WTC11 (cell line): ENCODE measurements at regions not wholly inside any gene's neighbourhood (a gene's known extent, or its start where the extent isn't known, plus 50 kb on each side); places are given as distances from the start of the nearest gene placed in this dataset.

ENCODE experiments used
- ATAC-seq: fragments of 200-7000 bp; cut with Tn5 transposase; 2 replicates; pipeline ENCODE4 v1.10.0; 2021; ENCODE audit warnings: mild to moderate bottlenecking, moderate library complexity
- CTCF ChIA-PET: fragments of 300-600 bp; sonication (Branson Sonifier 250); formaldehyde crosslinking; loops from one replicate; lab custom pipeline; 2021; ENCODE audit warnings: antibody characterized with exemption; lab: Charles Lee
- POLR2A ChIA-PET: fragments of 350-600 bp; sonication (Branson Sonifier 250); formaldehyde crosslinking; loops from one replicate; lab custom pipeline; 2021; ENCODE audit warnings: antibody characterized with exemption; lab: Charles Lee
- DNase-seq: peaks from one replicate; pipeline ENCODE4 v3.0.0; 2021; ENCODE audit warnings: low spot score
- H3K27ac Mint-ChIP-seq: 2 replicates; pipeline ENCODE4 v1.8.0; 2021; ENCODE audit warnings: mixed read lengths
- H3K27me3 Mint-ChIP-seq: 2 replicates; pipeline ENCODE4 v1.8.0; 2021; ENCODE audit warnings: low read depth, mild to moderate bottlenecking, moderate library complexity, mixed read lengths
- H3K36me3 Mint-ChIP-seq: 2 replicates; pipeline ENCODE4 v1.8.0; 2021; ENCODE audit warnings: mixed read lengths
- H3K4me1 Mint-ChIP-seq: 2 replicates; pipeline ENCODE4 v1.8.0; 2022; ENCODE audit warnings: mixed read lengths
- H3K4me3 Mint-ChIP-seq: 2 replicates; pipeline ENCODE4 v1.8.0; 2021; ENCODE audit warnings: mild to moderate bottlenecking, moderate library complexity, mixed read lengths
- H3K9me3 Mint-ChIP-seq: 2 replicates; pipeline ENCODE4 v1.8.0; 2021; ENCODE audit warnings: mixed read lengths
- CBFB ChIP-seq: sonication (generic); formaldehyde crosslinking; IDR thresholded peaks from 2 replicates; pipeline ENCODE4 v1.8.1; 2022; ENCODE audit warnings: mild to moderate bottlenecking, low read depth, missing genetic modification reagents
- CREB1 ChIP-seq: sonication (generic); formaldehyde crosslinking; IDR thresholded peaks from 2 replicates; pipeline ENCODE4 v1.8.0; 2023; ENCODE audit warnings: mild to moderate bottlenecking, missing genetic modification reagents
- E2F5 ChIP-seq: sonication (generic); formaldehyde crosslinking; IDR thresholded peaks from 2 replicates; pipeline ENCODE4 v1.8.1; 2022; ENCODE audit warnings: mild to moderate bottlenecking, moderate library complexity, missing genetic modification reagents
- ELF4 ChIP-seq: sonication (generic); formaldehyde crosslinking; IDR thresholded peaks from 2 replicates; pipeline ENCODE4 v1.8.1; 2022; ENCODE audit warnings: low read depth, mild to moderate bottlenecking, moderate library complexity, missing genetic modification reagents
- EMX1 ChIP-seq: fragments of 250-450 bp; sonication (Bioruptor Pico); IDR thresholded peaks from 2 replicates; pipeline ENCODE4 v1.8.0; 2021; ENCODE audit warnings: mild to moderate bottlenecking
- GABPB1 ChIP-seq: sonication (generic); formaldehyde crosslinking; IDR thresholded peaks from 2 replicates; pipeline ENCODE4 v1.8.1; 2023; ENCODE audit warnings: mild to moderate bottlenecking, missing genetic modification reagents
- IRF2 ChIP-seq: sonication (generic); formaldehyde crosslinking; IDR thresholded peaks from 2 replicates; pipeline ENCODE4 v1.8.0; 2022; ENCODE audit warnings: low read depth, missing genetic modification reagents, borderline replicate concordance
- MLX ChIP-seq: sonication (generic); formaldehyde crosslinking; IDR thresholded peaks from 2 replicates; pipeline ENCODE4 v1.8.1; 2023; ENCODE audit warnings: mild to moderate bottlenecking, missing genetic modification reagents, moderate library complexity
- NR3C1 ChIP-seq: sonication (generic); formaldehyde crosslinking; conservative IDR thresholded peaks from 2 replicates; pipeline ENCODE4 v1.8.1; 2023; ENCODE audit warnings: low read depth, mild to moderate bottlenecking, missing genetic modification reagents
- PRDM15 ChIP-seq: sonication (generic); formaldehyde crosslinking; IDR thresholded peaks from 2 replicates; pipeline ENCODE4 v1.8.0; 2022; ENCODE audit warnings: missing genetic modification reagents
- SMAD3 ChIP-seq: sonication (generic); formaldehyde crosslinking; IDR thresholded peaks from 2 replicates; pipeline ENCODE4 v1.8.0; 2022; ENCODE audit warnings: missing genetic modification reagents, mild to moderate bottlenecking, borderline replicate concordance
- SP1 ChIP-seq: sonication (generic); formaldehyde crosslinking; conservative IDR thresholded peaks from 2 replicates; pipeline ENCODE4 v1.8.1; 2022; ENCODE audit warnings: missing genetic modification reagents
- TEAD4 ChIP-seq: sonication (generic); formaldehyde crosslinking; IDR thresholded peaks from 2 replicates; pipeline ENCODE4 v1.8.0; 2022; ENCODE audit warnings: mild to moderate bottlenecking, missing genetic modification reagents
- ZNF219 ChIP-seq: sonication (generic); formaldehyde crosslinking; IDR thresholded peaks from 2 replicates; pipeline ENCODE4 v1.8.0; 2023; ENCODE audit warnings: missing genetic modification reagents, mild to moderate bottlenecking, borderline replicate concordance
- ZNF232 ChIP-seq: sonication (generic); formaldehyde crosslinking; IDR thresholded peaks from 2 replicates; pipeline ENCODE4 v1.8.0; 2022; ENCODE audit warnings: mild to moderate bottlenecking, missing genetic modification reagents
- ZNF512 ChIP-seq: sonication (generic); formaldehyde crosslinking; IDR thresholded peaks from 2 replicates; pipeline ENCODE4 v1.8.1; 2022; ENCODE audit warnings: missing genetic modification reagents, borderline replicate concordance

GRCh38 chr11:43558556-43559127 lies 121.9 kb upstream of the HSD17B12 start:
- H3K9me3 Mint-ChIP-seq = peaks cover 4% of the 10 kb centered on the region; the same call in 1 of the 2 replicates
- no peak overlapping the region for H3K27ac Mint-ChIP-seq
- ChIA-PET CTCF (interaction anchor here (1.2 to 7.7 kb wide), 6 partner anchors 8 to 55 kb away, joined by 5 to 106 read pairs (median 20); no protein-coding TSS in a partner anchor), POLR2A (interaction anchor here (1.3 kb wide), 1 partner anchor 8 kb away, joined by 5 read pairs; no protein-coding TSS in a partner anchor)
- H3K27me3 Mint-ChIP-seq = peaks cover 38% of the 10 kb centered on the region
- DNase-seq (no peak), ATAC-seq (peak; percentile 17)
- peaks cover 51% of the 10 kb centered on the region for H3K4me1 Mint-ChIP-seq
- TF ChIP-seq MLX (CRISPR knock-in tag) (no peak), PRDM15 (CRISPR knock-in tag) (peak; percentile 73)
- peak overlapping the region; percentile 69 for H3K4me3 Mint-ChIP-seq
- no peaks in the 10 kb centered on the region for H3K36me3 Mint-ChIP-seq

DNA sequence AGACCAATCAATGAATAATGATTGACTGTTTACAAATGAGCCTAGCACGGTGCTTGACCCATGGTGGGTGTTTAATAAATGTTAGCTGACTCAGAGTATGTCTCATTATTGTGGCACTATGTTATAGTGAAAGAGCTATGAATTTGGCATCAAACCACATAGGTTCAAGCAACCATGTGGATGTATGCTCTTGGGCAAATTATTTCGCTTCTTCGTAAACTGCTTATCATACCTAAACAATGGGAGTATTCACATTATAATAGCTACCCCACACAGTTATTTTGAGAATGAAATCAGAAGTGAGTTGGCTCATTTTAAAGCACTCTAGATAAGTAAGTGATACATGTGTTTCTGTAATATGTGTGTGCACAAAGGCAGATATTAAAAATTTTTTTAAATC lies 118.7 kb upstream of the HSD17B12 start:
- ATAC-seq (no peak), DNase-seq (no peak)
- ChIA-PET POLR2A (interaction anchor here (0.5 kb wide), 1 partner anchor 192 kb away, joined by 4 read pairs; no protein-coding TSS in a partner anchor), CTCF (interaction anchor here (7.7 to 12.0 kb wide), 2 partner anchors 13 to 57 kb away, joined by 106 to 154 read pairs; no protein-coding TSS in a partner anchor)
- Mint-ChIP-seq H3K27me3 (peaks cover 42% of the 10 kb centered on the region), H3K27ac (no peak overlapping the region), H3K36me3 (no peaks in the 10 kb centered on the region), H3K4me3 (no peak overlapping the region), H3K4me1 (peaks cover 28% of the 10 kb centered on the region), H3K9me3 (peaks cover 4% of the 10 kb centered on the region; the same call in 1 of the 2 replicates)
- TF ChIP-seq IRF2 (CRISPR knock-in tag) (no peak), CREB1 (CRISPR knock-in tag) (no peak), CBFB (no peak), ZNF512 (CRISPR knock-in tag) (no peak), EMX1 (CRISPR knock-in tag) (no peak), SMAD3 (no peak), GABPB1 (CRISPR knock-in tag) (no peak), ZNF232 (no peak), ELF4 (no peak), NR3C1 (CRISPR knock-in tag) (no peak), ZNF219 (CRISPR knock-in tag) (no peak), SP1 (CRISPR knock-in tag) (no peak), E2F5 (CRISPR knock-in tag) (no peak), TEAD4 (no peak)
